IMR-90 (cell line): ENCODE measurements at regions not wholly inside any gene's neighbourhood (a gene's known extent, or its start where the extent isn't known, plus 50 kb on each side); places are given as distances from the start of the nearest gene placed in this dataset.

ENCODE experiments used
- ATAC-seq: fragments of 200-7000 bp; cut with Tn5 transposase; 2 replicates; pipeline ENCODE4 v1.9.1; 2020; ENCODE audit warnings: low read depth, mild to moderate bottlenecking, moderate library complexity
- BruUV-seq: library from RNA; stranded (reverse); fragments of 400-500 nt; replicated peaks from 2 replicates; lab custom pipeline; 2021; lab: Mats Ljungman, UMichigan
- CTCF ChIA-PET: fragments of 300-600 bp; formaldehyde crosslinking; extraction: SDS; loops from one replicate; lab custom pipeline; 2021; ENCODE audit warnings: antibody characterized with exemption; lab: Yijun Ruan, JAX
- POLR2A ChIA-PET: fragments of 300-600 bp; sonication (Branson Sonifier 250); formaldehyde crosslinking; loops from one replicate; lab custom pipeline; 2022; ENCODE audit warnings: antibody characterized with exemption; ENCODE audit not compliant: unreplicated experiment; lab: Charles Lee
- DNase-seq: peaks from one replicate; pipeline ENCODE4 v3.0.0; 2013
- H2AFZ ChIP-seq: replicated peaks from 2 replicates; pipeline ENCODE3; 2013; ENCODE audit warnings: low read length, mild to moderate bottlenecking; ENCODE audit not compliant: poor library complexity
- H2AK5ac ChIP-seq: 2 replicates; pipeline ENCODE4 v1.6.1; 2013; ENCODE audit warnings: low read depth, low read length, inconsistent platforms
- H2AK9ac ChIP-seq: replicated peaks from 2 replicates; pipeline ENCODE3; 2013; ENCODE audit warnings: mild to moderate bottlenecking, low read depth, low read length, moderate library complexity; ENCODE audit not compliant: poor library complexity
- H2BK120ac ChIP-seq: 2 replicates; pipeline ENCODE4 v1.6.1; 2013; ENCODE audit warnings: low read depth, low read length, inconsistent platforms
- H2BK15ac ChIP-seq: 3 replicates; pipeline ENCODE4 v1.6.1; 2013; ENCODE audit warnings: low read depth, low read length, inconsistent platforms
- H2BK20ac ChIP-seq: 2 replicates; pipeline ENCODE4 v1.6.1; 2013; ENCODE audit warnings: low read depth, mild to moderate bottlenecking, inconsistent platforms, low read length, moderate library complexity
- H2BK5ac ChIP-seq: 2 replicates; pipeline ENCODE4 v1.6.1; 2013; ENCODE audit warnings: mild to moderate bottlenecking, low read depth, low read length, inconsistent platforms; ENCODE audit not compliant: poor library complexity, severe bottlenecking
- H3K14ac ChIP-seq: replicated peaks from 2 replicates; pipeline ENCODE4 v1.6.1; 2013; ENCODE audit warnings: low read depth, low read length, inconsistent platforms
- H3K18ac ChIP-seq: 2 replicates; pipeline ENCODE4 v1.6.1; 2013; ENCODE audit warnings: low read depth, low read length, control low read depth
- H3K23ac ChIP-seq: 2 replicates; pipeline ENCODE4 v1.6.1; 2013; ENCODE audit warnings: low read depth, low read length, inconsistent platforms
- H3K27ac ChIP-seq: 2 replicates; pipeline ENCODE4 v1.5.1; 2013; ENCODE audit warnings: mild to moderate bottlenecking, control low read depth, low read length; ENCODE audit not compliant: insufficient read depth
- H3K27me3 ChIP-seq: 2 replicates; pipeline ENCODE4 v1.6.1; 2013; ENCODE audit warnings: low read length; ENCODE audit not compliant: control insufficient read depth, insufficient read depth
- H3K36me3 ChIP-seq: 2 replicates; pipeline ENCODE4 v1.6.1; 2013; ENCODE audit warnings: low read length, mixed read lengths; ENCODE audit not compliant: control insufficient read depth, insufficient read depth
- H3K4ac ChIP-seq: 2 replicates; pipeline ENCODE4 v1.6.1; 2013; ENCODE audit warnings: low read depth, low read length, inconsistent platforms
- H3K4me1 ChIP-seq: 2 replicates; pipeline ENCODE4 v1.6.1; 2013; ENCODE audit warnings: low read length, mixed read lengths; ENCODE audit not compliant: control insufficient read depth, insufficient read depth
- H3K4me2 ChIP-seq: 2 replicates; pipeline ENCODE4 v1.6.1; 2013; ENCODE audit warnings: low read depth, mild to moderate bottlenecking, control low read depth, low read length, moderate library complexity
- H3K4me3 ChIP-seq: 2 replicates; pipeline ENCODE4 v1.5.1; 2013; ENCODE audit warnings: low read depth, mild to moderate bottlenecking, control low read depth, low read length, moderate library complexity; ENCODE audit not compliant: insufficient read depth
- H3K56ac ChIP-seq: 2 replicates; pipeline ENCODE4 v1.6.1; 2013; ENCODE audit warnings: low read length, inconsistent platforms; ENCODE audit not compliant: insufficient read depth; ENCODE audit errors: extremely low read depth
- H3K79me1 ChIP-seq, 2 experiments: 2 replicates each; pipeline ENCODE4 v1.6.1; 2013; ENCODE audit warnings: low read length in 2 of 2, inconsistent platforms in 1 of 2, low read depth in 1 of 2
- H3K9ac ChIP-seq: 2 replicates; pipeline ENCODE4 v1.6.1; 2013; ENCODE audit warnings: low read depth, low read length, control low read depth
- H3K9me1 ChIP-seq: 2 replicates; pipeline ENCODE4 v1.6.1; 2013; ENCODE audit warnings: low read length, inconsistent platforms; ENCODE audit not compliant: insufficient read depth
- H3K9me3 ChIP-seq: 2 replicates; pipeline ENCODE4 v1.6.1; 2013; ENCODE audit warnings: low read length; ENCODE audit not compliant: control insufficient read depth, insufficient read depth
- H4K20me1 ChIP-seq: 2 replicates; pipeline ENCODE4 v1.6.1; 2013; ENCODE audit warnings: low read length, inconsistent platforms; ENCODE audit not compliant: insufficient read depth
- H4K5ac ChIP-seq: 2 replicates; pipeline ENCODE4 v1.6.1; 2013; ENCODE audit warnings: mild to moderate bottlenecking, low read depth, low read length, control low read depth
- H4K8ac ChIP-seq, 2 experiments: 2 replicates each; pipeline ENCODE4 v1.6.1; 2013; ENCODE audit warnings: low read depth in 2 of 2, low read length in 2 of 2, control low read depth in 1 of 2, inconsistent platforms in 1 of 2
- H4K91ac ChIP-seq: 2 replicates; pipeline ENCODE4 v1.6.1; 2013; ENCODE audit warnings: low read depth, low read length, inconsistent platforms; ENCODE audit not compliant: insufficient read depth
- BHLHE40 ChIP-seq: fragments of 150-350 bp; IDR thresholded peaks from 2 replicates; pipeline ENCODE4 v1.6.1; 2016; ENCODE audit warnings: mild to moderate bottlenecking, low read depth, low read length
- CEBPB ChIP-seq: IDR thresholded peaks from 2 replicates; pipeline ENCODE4 v1.6.1; 2012; ENCODE audit warnings: low read depth, low read length, improper control_type of control experiment
- FOS ChIP-seq: fragments of 150-350 bp; IDR thresholded peaks from 2 replicates; pipeline ENCODE4 v1.6.1; 2016; ENCODE audit warnings: low read depth, low read length
- MAZ ChIP-seq: IDR thresholded peaks from 2 replicates; pipeline ENCODE4 v1.6.1; 2012; ENCODE audit warnings: low read depth, mild to moderate bottlenecking, low read length, improper control_type of control experiment, moderate library complexity, borderline replicate concordance
- MXI1 ChIP-seq: IDR thresholded peaks from 2 replicates; pipeline ENCODE4 v1.6.1; 2012; ENCODE audit warnings: low read depth, mild to moderate bottlenecking, low read length, moderate library complexity, borderline replicate concordance
- NFE2L2 ChIP-seq: fragments of 150-350 bp; IDR thresholded peaks from 2 replicates; pipeline ENCODE4 v1.6.1; 2016; ENCODE audit warnings: low read depth, mild to moderate bottlenecking, low read length
- POLR2A ChIP-seq: IDR thresholded peaks from 2 replicates; pipeline ENCODE4 v1.6.1; 2012; ENCODE audit warnings: mild to moderate bottlenecking, low read depth, low read length
- RAD21 ChIP-seq: IDR thresholded peaks from 2 replicates; pipeline ENCODE4 v1.6.1; 2012; ENCODE audit warnings: low read length, improper control_type of control experiment
- RCOR1 ChIP-seq: IDR thresholded peaks from 2 replicates; pipeline ENCODE4 v1.6.1; 2012; ENCODE audit warnings: mild to moderate bottlenecking, low read length, improper control_type of control experiment; ENCODE audit not compliant: insufficient replicate concordance
- RFX5 ChIP-seq: IDR thresholded peaks from 2 replicates; pipeline ENCODE4 v1.8.0; 2012; ENCODE audit warnings: low read depth, mild to moderate bottlenecking, low read length, moderate library complexity
- WGBS, 2 experiments: methylation state at CpG; one replicate each; pipeline versions ENCODE4 v1.1.5 to v1.1.7; 2013; ENCODE audit warnings: missing lambda C conversion rate in 2 of 2; ENCODE audit not compliant: insufficient read length in 1 of 2; ENCODE audit errors: extremely low coverage in 2 of 2; 5-methylcytosine and 5-hydroxymethylcytosine counted together
- dilution Hi-C: fragments of 300-500 bp; cut with HindIII; formaldehyde crosslinking; loops from one replicate; pipeline ENCODE4 v1.14.3; 2018; ENCODE audit warnings: low sequenced_read_pairs; ENCODE audit not compliant: unreplicated experiment
- in situ Hi-C: fragments of 300-500 bp; cut with MboI; formaldehyde crosslinking; loops from 3 replicates; pipeline ENCODE4 v1.14.3; 2019; ENCODE audit warnings: low sequenced_read_pairs, inconsistent platforms, mixed read lengths
- intact Hi-C: fragments of 100-400 bp; cut with micrococcal nuclease; formaldehyde crosslinking; loops from 2 replicates; pipeline ENCODE4 v1.10.0; 2022
- TF ChIP-seq, protein P1 (sequence below): fragments of 150-350 bp; IDR thresholded peaks from 2 replicates; pipeline ENCODE4 v1.6.1; 2016; ENCODE audit warnings: low read depth, mild to moderate bottlenecking, low read length, moderate library complexity, borderline replicate concordance
- TF ChIP-seq, protein P2 (sequence below): fragments of 150-350 bp; IDR thresholded peaks from 2 replicates; pipeline ENCODE4 v1.6.1; 2017; ENCODE audit warnings: mild to moderate bottlenecking, antibody characterized with exemption, low read length, low read depth
- TF ChIP-seq, protein P3 (sequence below): conservative IDR thresholded peaks from 2 replicates; pipeline ENCODE4 v1.5.1; 2012; ENCODE audit warnings: mild to moderate bottlenecking, low read depth, low read length, improper control_type of control experiment

DNA sequence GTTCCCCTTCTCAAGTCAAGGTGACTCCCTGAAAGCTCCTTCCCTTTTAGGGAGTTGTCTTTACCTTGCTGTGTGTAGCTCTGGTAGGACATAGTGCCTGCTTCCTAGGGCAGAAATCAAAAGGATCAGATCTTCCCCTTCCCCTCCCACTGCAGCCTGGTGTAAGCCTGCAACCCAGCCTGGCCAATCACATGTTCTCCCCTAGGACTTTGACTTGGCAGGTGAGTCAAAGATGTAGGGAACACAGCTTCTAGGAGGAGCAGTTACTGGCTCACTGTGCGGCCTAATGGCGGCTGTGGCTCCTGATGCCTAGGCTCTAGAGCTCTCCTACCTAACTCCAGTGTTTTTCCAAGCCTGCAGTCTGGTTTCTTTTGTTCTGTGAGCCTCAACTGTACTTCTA is 103.9 kb downstream of the AASDH start:
- H4K8ac ChIP-seq: no peak overlapping the region
- ATAC-seq: no peak
- no peak overlapping the region for H2AFZ ChIP-seq
- H2BK5ac ChIP-seq: no peak overlapping the region
- H3K27ac ChIP-seq: no peak overlapping the region
- H4K91ac ChIP-seq: no peak overlapping the region
- H3K4me1 ChIP-seq: no peaks in the 10 kb centered on the region
- ChIA-PET POLR2A (no interaction called here), CTCF (no interaction called here)
- no peak for DNase-seq
- H3K9me3 ChIP-seq: no peaks in the 10 kb centered on the region
- H3K4me2 ChIP-seq: no peak overlapping the region
- no peaks in the 10 kb centered on the region for H3K79me1 ChIP-seq
- no peak overlapping the region for H3K9ac ChIP-seq
- no peak overlapping the region for H3K23ac ChIP-seq
- no CpG with 5 or more reads among the region's 2 CpGs for WGBS, 2 experiments
- no TSS peak for BruUV-seq
- H3K14ac ChIP-seq: no peak overlapping the region
- no peak overlapping the region for H2BK120ac ChIP-seq
- no peak overlapping the region for H2AK9ac ChIP-seq
- H3K36me3 ChIP-seq: no peaks in the 10 kb centered on the region
- intact Hi-C loops (no loop called here), in situ Hi-C loops (no loop called here), dilution Hi-C loops (no loop called here)
- H3K27me3 ChIP-seq: no peaks in the 10 kb centered on the region; the same call in 1 of the 2 replicates
- H3K9me1 ChIP-seq: no peaks in the 10 kb centered on the region
- no peak overlapping the region for H2AK5ac ChIP-seq
- no peak overlapping the region for H2BK20ac ChIP-seq
- H4K5ac ChIP-seq: no peak overlapping the region
- H2BK15ac ChIP-seq: no peak overlapping the region
- TF ChIP-seq, protein P1, sequence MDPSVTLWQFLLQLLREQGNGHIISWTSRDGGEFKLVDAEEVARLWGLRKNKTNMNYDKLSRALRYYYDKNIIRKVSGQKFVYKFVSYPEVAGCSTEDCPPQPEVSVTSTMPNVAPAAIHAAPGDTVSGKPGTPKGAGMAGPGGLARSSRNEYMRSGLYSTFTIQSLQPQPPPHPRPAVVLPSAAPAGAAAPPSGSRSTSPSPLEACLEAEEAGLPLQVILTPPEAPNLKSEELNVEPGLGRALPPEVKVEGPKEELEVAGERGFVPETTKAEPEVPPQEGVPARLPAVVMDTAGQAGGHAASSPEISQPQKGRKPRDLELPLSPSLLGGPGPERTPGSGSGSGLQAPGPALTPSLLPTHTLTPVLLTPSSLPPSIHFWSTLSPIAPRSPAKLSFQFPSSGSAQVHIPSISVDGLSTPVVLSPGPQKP: no peak
- no peak for TF ChIP-seq RAD21
- TF ChIP-seq CEBPB: no peak
- TF ChIP-seq NFE2L2: no peak
- no peak for TF ChIP-seq FOS
- no peak for TF ChIP-seq RCOR1
- TF ChIP-seq POLR2A: no peak
- TF ChIP-seq, protein P2, sequence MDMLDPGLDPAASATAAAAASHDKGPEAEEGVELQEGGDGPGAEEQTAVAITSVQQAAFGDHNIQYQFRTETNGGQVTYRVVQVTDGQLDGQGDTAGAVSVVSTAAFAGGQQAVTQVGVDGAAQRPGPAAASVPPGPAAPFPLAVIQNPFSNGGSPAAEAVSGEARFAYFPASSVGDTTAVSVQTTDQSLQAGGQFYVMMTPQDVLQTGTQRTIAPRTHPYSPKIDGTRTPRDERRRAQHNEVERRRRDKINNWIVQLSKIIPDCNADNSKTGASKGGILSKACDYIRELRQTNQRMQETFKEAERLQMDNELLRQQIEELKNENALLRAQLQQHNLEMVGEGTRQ: no peak
- TF ChIP-seq BHLHE40: no peak
- no peak for TF ChIP-seq MXI1
- TF ChIP-seq MAZ: no peak
- TF ChIP-seq, protein P3, sequence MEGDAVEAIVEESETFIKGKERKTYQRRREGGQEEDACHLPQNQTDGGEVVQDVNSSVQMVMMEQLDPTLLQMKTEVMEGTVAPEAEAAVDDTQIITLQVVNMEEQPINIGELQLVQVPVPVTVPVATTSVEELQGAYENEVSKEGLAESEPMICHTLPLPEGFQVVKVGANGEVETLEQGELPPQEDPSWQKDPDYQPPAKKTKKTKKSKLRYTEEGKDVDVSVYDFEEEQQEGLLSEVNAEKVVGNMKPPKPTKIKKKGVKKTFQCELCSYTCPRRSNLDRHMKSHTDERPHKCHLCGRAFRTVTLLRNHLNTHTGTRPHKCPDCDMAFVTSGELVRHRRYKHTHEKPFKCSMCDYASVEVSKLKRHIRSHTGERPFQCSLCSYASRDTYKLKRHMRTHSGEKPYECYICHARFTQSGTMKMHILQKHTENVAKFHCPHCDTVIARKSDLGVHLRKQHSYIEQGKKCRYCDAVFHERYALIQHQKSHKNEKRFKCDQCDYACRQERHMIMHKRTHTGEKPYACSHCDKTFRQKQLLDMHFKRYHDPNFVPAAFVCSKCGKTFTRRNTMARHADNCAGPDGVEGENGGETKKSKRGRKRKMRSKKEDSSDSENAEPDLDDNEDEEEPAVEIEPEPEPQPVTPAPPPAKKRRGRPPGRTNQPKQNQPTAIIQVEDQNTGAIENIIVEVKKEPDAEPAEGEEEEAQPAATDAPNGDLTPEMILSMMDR: no peak
- no peak for TF ChIP-seq RFX5
- no peak overlapping the region for H3K4me3 ChIP-seq
- no peaks in the 10 kb centered on the region for H4K20me1 ChIP-seq
- H3K4ac ChIP-seq: no peak overlapping the region
- no peak overlapping the region for H3K56ac ChIP-seq
- no peak overlapping the region for H3K18ac ChIP-seq
